ENCODE measurements at regions not wholly inside any gene's neighbourhood (a gene's known extent, or its start where the extent isn't known, plus 50 kb on each side); places are given as distances from the start of the nearest gene placed in this dataset.

GRCh38 chr11:11186249-11186648, 166.8 kb downstream of the CSNK2A3 start:
- ATAC-seq (ENCODE audit: insufficient read depth, low FRiP score) = no peak
- no peak for TF ChIP-seq CTCF (IDR thresholded peaks at IDR 0.05; ENCODE audit: control extremely low read depth, extremely low read depth)
- Histone ChIP-seq H3K4me3 (no peak overlapping the region), H3K9ac (ENCODE audit: insufficient read depth in 1 of 2, low read length in 2 of 2) (no peak overlapping the region), H3K27me3 (ENCODE audit: control insufficient read depth in 3 of 3, insufficient read depth in 3 of 3, low read length in 2 of 3) (no peaks in the 10 kb centered on the region), H3K9me3 (ENCODE audit: control insufficient read depth in 4 of 4, insufficient read depth in 3 of 4, low read length in 3 of 4) (no peaks in the 10 kb centered on the region), H3K36me3 (ENCODE audit: control insufficient read depth in 4 of 4, insufficient read depth in 4 of 4, low read length in 4 of 4) (no peaks in the 10 kb centered on the region), H3K4me1 (ENCODE audit: control insufficient read depth in 5 of 5, insufficient read depth in 5 of 5, low read length in 5 of 5) (no peaks in the 10 kb centered on the region), H3K27ac (ENCODE audit: low read depth in 1 of 2, low read length in 1 of 2) (no peak overlapping the region)
- WGBS, 2 donors = 93 to 96% methylated on average over 5 of the region's 5 CpGs
- no peak for DNase-seq

- DNase-seq (no peak), ATAC-seq (ENCODE audit: insufficient read depth, low FRiP score) (no peak)
- Histone ChIP-seq H3K4me3 (no peak overlapping the region), H3K27ac (ENCODE audit: low read depth in 1 of 2, low read length in 1 of 2) (no peak overlapping the region), H3K9me3 (ENCODE audit: control insufficient read depth in 4 of 4, insufficient read depth in 3 of 4, low read length in 3 of 4) (no peaks in the 10 kb centered on the region), H3K9ac (ENCODE audit: insufficient read depth in 1 of 2, low read length in 2 of 2) (no peak overlapping the region), H3K36me3 (ENCODE audit: control insufficient read depth in 4 of 4, insufficient read depth in 4 of 4, low read length in 4 of 4) (no peaks in the 10 kb centered on the region), H3K27me3 (ENCODE audit: control insufficient read depth in 3 of 3, insufficient read depth in 3 of 3, low read length in 2 of 3) (no peaks in the 10 kb centered on the region), H3K4me1 (ENCODE audit: control insufficient read depth in 5 of 5, insufficient read depth in 5 of 5, low read length in 5 of 5) (no peaks in the 10 kb centered on the region)
- 84 to 87% methylated on average over 14 of the region's 14 CpGs for WGBS, 2 donors
- no peak for TF ChIP-seq CTCF (IDR thresholded peaks at IDR 0.05; ENCODE audit: control extremely low read depth, extremely low read depth)
Observed at GRCh38 chr11:11182261-11182660, 170.8 kb downstream of the CSNK2A3 start.

GRCh38 chr11:11178671-11179638, 174.1 kb downstream of the CSNK2A3 start:
- DNase-seq = peak in 2 of 3 donors; percentile 46 to 70
- Histone ChIP-seq H3K9me3 (ENCODE audit: control insufficient read depth in 4 of 4, insufficient read depth in 3 of 4, low read length in 3 of 4) (no peaks in the 10 kb centered on the region), H3K4me1 (ENCODE audit: control insufficient read depth in 5 of 5, insufficient read depth in 5 of 5, low read length in 5 of 5) (no peaks in the 10 kb centered on the region), H3K27me3 (ENCODE audit: control insufficient read depth in 3 of 3, insufficient read depth in 3 of 3, low read length in 2 of 3) (no peaks in the 10 kb centered on the region), H3K36me3 (ENCODE audit: control insufficient read depth in 4 of 4, insufficient read depth in 4 of 4, low read length in 4 of 4) (no peaks in the 10 kb centered on the region), H3K4me3 (no peak overlapping the region), H3K27ac (ENCODE audit: low read depth in 1 of 2, low read length in 1 of 2) (no peak overlapping the region), H3K9ac (ENCODE audit: insufficient read depth in 1 of 2, low read length in 2 of 2) (no peak overlapping the region)
- WGBS, 2 donors = 91 to 96% methylated on average over 3 of the region's 3 CpGs
- no peak for TF ChIP-seq CTCF (IDR thresholded peaks at IDR 0.05; ENCODE audit: control extremely low read depth, extremely low read depth)
- no peak for ATAC-seq (ENCODE audit: insufficient read depth, low FRiP score)

All from lung (tissue), 11 donors.